DMS53 (cell line): ENCODE measurements at regions not wholly inside any gene's neighbourhood (a gene's known extent, or its start where the extent isn't known, plus 50 kb on each side); places are given as distances from the start of the nearest gene placed in this dataset.
"Not testable (repeated sequence)": the region's sequence is repeated elsewhere in the genome, so short reads cannot be mapped to it uniquely, and the experiment has no call there.

Source experiments
- DNase-seq: peaks from one replicate; lab custom pipeline; 2025; lab: John Stamatoyannopoulos, UW

GRCh38 chr6:28802417-28803336 is 121.1 kb downstream of the TRIM27 start:
- DNase-seq = peak; percentile 31

- DNase-seq = no peak
Observed at GRCh38 chr6:28803337-28803709, 120.5 kb downstream of the TRIM27 start.

- DNase-seq = peak; percentile 56
Observed at GRCh38 chr6:28807682-28808280, 116.0 kb downstream of the TRIM27 start.

GRCh38 chr6:28808383-28808782 is 115.4 kb downstream of the TRIM27 start:
- DNase-seq = no peak

GRCh38 chr6:28809947-28810658 is 113.7 kb downstream of the TRIM27 start:
- no peak for DNase-seq

GRCh38 chr6:28810659-28811053 is 113.1 kb downstream of the TRIM27 start:
- DNase-seq = no peak

- no peak for DNase-seq
Observed at GRCh38 chr6:28811873-28812272, 111.9 kb downstream of the TRIM27 start.

GRCh38 chr6:28812778-28813569 is 110.8 kb downstream of the TRIM27 start:
- DNase-seq = no peak

- no peak for DNase-seq
Observed at GRCh38 chr6:28814032-28814976, 109.5 kb downstream of the TRIM27 start.

GRCh38 chr6:28816339-28816908 is 107.4 kb downstream of the TRIM27 start:
- no peak for DNase-seq

- peak; percentile 37 for DNase-seq
Observed at GRCh38 chr6:28816909-28817807, 106.6 kb downstream of the TRIM27 start.

- DNase-seq = no peak
Observed at GRCh38 chr6:28817808-28818145, 106.0 kb downstream of the TRIM27 start.

GRCh38 chr6:28824793-28825731 is 98.7 kb downstream of the TRIM27 start:
- DNase-seq = no peak

- no peak for DNase-seq
Observed at GRCh38 chr6:28825732-28826293, 98.0 kb downstream of the TRIM27 start.

GRCh38 chr6:28831683-28832082 is 92.1 kb downstream of the TRIM27 start:
- not testable (repeated sequence) for DNase-seq

GRCh38 chr6:28836703-28837102 is 87.1 kb downstream of the TRIM27 start:
- DNase-seq = not testable (repeated sequence)

- DNase-seq = peak; percentile 84
Observed at GRCh38 chr6:28838289-28838633, 85.5 kb downstream of the TRIM27 start.
